Ascending aorta (tissue), 2 donors: ENCODE measurements at regions not wholly inside any gene's neighbourhood (a gene's known extent, or its start where the extent isn't known, plus 50 kb on each side); places are given as distances from the start of the nearest gene placed in this dataset.
A peak's percentile ranks its signal among the peaks of the same experiment; 100 is the strongest.

ENCODE experiments used
- DNase-seq, 2 donors: peaks; one replicate each; pipeline ENCODE4 v3.0.0-alpha.2; 2019; ENCODE audit warnings: low spot score in 2 of 2
- H3K27ac ChIP-seq, 2 donors: fragments of 200-600 bp; sonication (generic); one replicate each; pipeline ENCODE4 v1.5.1; 2016 to 2017; ENCODE audit warnings: mild to moderate bottlenecking in 1 of 2
- H3K27me3 ChIP-seq: fragments of 200-600 bp; sonication (generic); one replicate; pipeline ENCODE4 v1.5.1; 2017
- H3K36me3 ChIP-seq, 2 donors: fragments of 200-600 bp; sonication (generic); one replicate each; pipeline ENCODE4 v1.5.1; 2016
- H3K4me1 ChIP-seq, 2 donors: fragments of 200-600 bp; sonication (generic); one replicate each; pipeline ENCODE4 v1.5.1; 2016 to 2017; ENCODE audit warnings: mild to moderate bottlenecking in 1 of 2
- H3K4me3 ChIP-seq, 2 donors: fragments of 200-600 bp; sonication (generic); one replicate each; pipeline ENCODE4 v1.5.1; 2016 to 2017; ENCODE audit warnings: mild to moderate bottlenecking in 1 of 2
- H3K9me3 ChIP-seq, 2 donors: fragments of 200-600 bp; sonication (generic); one replicate each; pipeline ENCODE4 v1.5.1; 2016
- intact Hi-C: fragments of 100-400 bp; cut with DNase I; formaldehyde crosslinking; loops from one replicate; pipeline ENCODE4 v1.15.1; 2023
- TF ChIP-seq, protein P1 (sequence below), 3 experiments: fragments of 200-600 bp in 2 of 3; fragments of 450-650 bp in 1 of 3; sonication (generic) in 2 of 3; IDR thresholded peaks; one replicate each; pipeline ENCODE4 v1.5.1; 2016 to 2019; ENCODE audit warnings: antibody characterized with exemption in 3 of 3, mild to moderate bottlenecking in 1 of 3, moderate library complexity in 1 of 3

DNA sequence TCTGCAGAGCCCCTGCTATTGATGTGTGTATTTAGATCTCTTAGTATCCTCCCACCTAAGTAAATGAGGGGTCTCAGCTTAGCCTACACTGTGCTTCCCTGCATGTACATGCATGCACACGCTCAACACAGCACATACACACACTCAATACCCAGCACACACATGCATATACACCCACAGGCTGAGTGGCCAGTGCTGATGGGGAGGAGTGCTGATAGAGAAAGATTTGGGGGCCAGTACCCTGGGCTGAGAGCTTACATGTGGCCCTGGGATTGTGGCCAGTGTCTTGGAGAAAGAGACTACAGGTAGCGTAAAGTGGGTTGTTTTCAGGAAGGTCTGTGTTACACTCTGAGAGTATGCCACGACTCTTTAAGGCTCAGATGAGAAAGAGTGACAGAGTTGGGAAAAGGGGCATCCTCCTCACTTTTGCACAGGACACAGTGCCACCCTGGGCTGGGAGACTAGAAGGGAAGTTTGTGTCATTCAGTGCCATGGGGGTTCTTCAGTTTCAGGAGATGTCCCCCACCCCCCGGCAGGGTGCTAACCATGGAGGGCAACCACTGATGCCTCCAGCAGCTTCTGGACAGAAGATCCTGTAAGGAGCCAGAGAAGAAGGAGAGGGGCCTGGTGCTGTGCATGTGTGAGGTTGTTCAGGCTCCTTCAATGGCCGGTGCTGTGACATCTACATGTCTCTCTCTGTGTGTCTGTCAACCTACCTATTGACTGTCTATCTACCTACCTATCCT is 166.8 kb downstream of the RHOU start:
- peaks cover 0 to 10% of the 10 kb centered on the region in 2 donors for H3K4me1 ChIP-seq
- H3K27me3 ChIP-seq: no peaks in the 10 kb centered on the region
- H3K36me3 ChIP-seq: no peaks in the 10 kb centered on the region
- H3K27ac ChIP-seq: no peak overlapping the region
- TF ChIP-seq, protein P1, sequence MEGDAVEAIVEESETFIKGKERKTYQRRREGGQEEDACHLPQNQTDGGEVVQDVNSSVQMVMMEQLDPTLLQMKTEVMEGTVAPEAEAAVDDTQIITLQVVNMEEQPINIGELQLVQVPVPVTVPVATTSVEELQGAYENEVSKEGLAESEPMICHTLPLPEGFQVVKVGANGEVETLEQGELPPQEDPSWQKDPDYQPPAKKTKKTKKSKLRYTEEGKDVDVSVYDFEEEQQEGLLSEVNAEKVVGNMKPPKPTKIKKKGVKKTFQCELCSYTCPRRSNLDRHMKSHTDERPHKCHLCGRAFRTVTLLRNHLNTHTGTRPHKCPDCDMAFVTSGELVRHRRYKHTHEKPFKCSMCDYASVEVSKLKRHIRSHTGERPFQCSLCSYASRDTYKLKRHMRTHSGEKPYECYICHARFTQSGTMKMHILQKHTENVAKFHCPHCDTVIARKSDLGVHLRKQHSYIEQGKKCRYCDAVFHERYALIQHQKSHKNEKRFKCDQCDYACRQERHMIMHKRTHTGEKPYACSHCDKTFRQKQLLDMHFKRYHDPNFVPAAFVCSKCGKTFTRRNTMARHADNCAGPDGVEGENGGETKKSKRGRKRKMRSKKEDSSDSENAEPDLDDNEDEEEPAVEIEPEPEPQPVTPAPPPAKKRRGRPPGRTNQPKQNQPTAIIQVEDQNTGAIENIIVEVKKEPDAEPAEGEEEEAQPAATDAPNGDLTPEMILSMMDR (IDR thresholded peaks at IDR 0.05): no peak
- no peak overlapping the region for H3K4me3 ChIP-seq
- intact Hi-C loops: loop anchor here (5.0 to 10.0 kb wide), 7 partner anchors 40 to 325 kb away; partner anchors contain the start of gene RHOU
- H3K9me3 ChIP-seq: peaks cover 11 to 17% of the 10 kb centered on the region in 2 donors
- no peak for DNase-seq

- Histone ChIP-seq H3K27ac (peak overlapping the region; percentile 83 to 95), H3K4me3 (no peak overlapping the region), H3K9me3 (peaks cover 11 to 22% of the 10 kb centered on the region in 2 donors), H3K27me3 (no peaks in the 10 kb centered on the region), H3K4me1 (peaks cover 0 to 10% of the 10 kb centered on the region in 2 donors), H3K36me3 (no peaks in the 10 kb centered on the region)
- intact Hi-C loops: loop anchor here (5.0 to 10.0 kb wide), 7 partner anchors 41 to 324 kb away; partner anchors contain the start of gene RHOU
- peak; percentile 72 to 97 for DNase-seq
- TF ChIP-seq, protein P1 (IDR thresholded peaks at IDR 0.05): no peak
Observed at GRCh38 chr1:228902781-228903433, 167.6 kb downstream of the RHOU start.

- no peak for DNase-seq
- no peak overlapping the region for H3K4me3 ChIP-seq
Observed at GRCh38 chr1:228903434-228904071, 168.3 kb downstream of the RHOU start.

GRCh38 chr1:228904222-228904621 is 168.9 kb downstream of the RHOU start:
- no peaks in the 10 kb centered on the region for H3K36me3 ChIP-seq
- H3K27ac ChIP-seq: peak overlapping the region in 1 of 2 donors; percentile 95
- H3K27me3 ChIP-seq: no peaks in the 10 kb centered on the region
- intact Hi-C loops: loop anchor here (5.0 to 10.0 kb wide), 7 partner anchors 42 to 323 kb away; partner anchors contain the start of gene RHOU
- TF ChIP-seq, protein P1 (IDR thresholded peaks at IDR 0.05): no peak
- H3K4me1 ChIP-seq: peaks cover 0 to 10% of the 10 kb centered on the region in 2 donors
- no peak overlapping the region for H3K4me3 ChIP-seq
- no peak for DNase-seq
- peaks cover 11 to 35% of the 10 kb centered on the region in 2 donors for H3K9me3 ChIP-seq

More at GRCh38 chr1:228903434-228904071, 168.3 kb downstream of the RHOU start:
- TF ChIP-seq, protein P1 (IDR thresholded peaks at IDR 0.05): no peak
- H3K27ac ChIP-seq: peak overlapping the region; percentile 83 to 95
- intact Hi-C loops: loop anchor here (5.0 to 10.0 kb wide), 7 partner anchors 41 to 324 kb away; partner anchors contain the start of gene RHOU
- no peaks in the 10 kb centered on the region for H3K36me3 ChIP-seq
- peaks cover 11 to 29% of the 10 kb centered on the region in 2 donors for H3K9me3 ChIP-seq
- no peaks in the 10 kb centered on the region for H3K27me3 ChIP-seq
- peaks cover 0 to 10% of the 10 kb centered on the region in 2 donors for H3K4me1 ChIP-seq

GRCh38 chr1:228905701-228906101 is 170.4 kb downstream of the RHOU start:
- Histone ChIP-seq H3K4me1 (peaks cover 0 to 10% of the 10 kb centered on the region in 2 donors), H3K27ac (no peak overlapping the region), H3K9me3 (peaks cover 11 to 37% of the 10 kb centered on the region in 2 donors), H3K4me3 (no peak overlapping the region), H3K27me3 (no peaks in the 10 kb centered on the region), H3K36me3 (no peaks in the 10 kb centered on the region)
- TF ChIP-seq, protein P1 (IDR thresholded peaks at IDR 0.05): no peak
- no peak for DNase-seq
- intact Hi-C loops: loop anchor here (10.0 kb wide), 1 partner anchor 249 kb away; no protein-coding TSS in a partner anchor
